GM23338 (cell line): ENCODE measurements at regions not wholly inside any gene's neighbourhood (a gene's known extent, or its start where the extent isn't known, plus 50 kb on each side); places are given as distances from the start of the nearest gene placed in this dataset.

Experiments
- CTCF ChIP-seq, 2 experiments: fragments of 200-600 bp in 1 of 2; sonication (generic) in 1 of 2; conservative IDR thresholded peaks; 2 replicates each; pipeline versions ENCODE4 v1.5.1 to v1.6.1; 2016 to 2017; ENCODE audit warnings: antibody characterized with exemption in 2 of 2, low read depth in 2 of 2, mild to moderate bottlenecking in 2 of 2, moderate library complexity in 1 of 2
- JUNB ChIP-seq: IDR thresholded peaks from one replicate; pipeline ENCODE4 v1.6.1; 2016; ENCODE audit warnings: antibody characterized with exemption; ENCODE audit not compliant: unreplicated experiment
- POLR2AphosphoS5 ChIP-seq: IDR thresholded peaks from 2 replicates; pipeline ENCODE4 v1.6.1; 2016; ENCODE audit warnings: antibody characterized with exemption, low read depth

DNA sequence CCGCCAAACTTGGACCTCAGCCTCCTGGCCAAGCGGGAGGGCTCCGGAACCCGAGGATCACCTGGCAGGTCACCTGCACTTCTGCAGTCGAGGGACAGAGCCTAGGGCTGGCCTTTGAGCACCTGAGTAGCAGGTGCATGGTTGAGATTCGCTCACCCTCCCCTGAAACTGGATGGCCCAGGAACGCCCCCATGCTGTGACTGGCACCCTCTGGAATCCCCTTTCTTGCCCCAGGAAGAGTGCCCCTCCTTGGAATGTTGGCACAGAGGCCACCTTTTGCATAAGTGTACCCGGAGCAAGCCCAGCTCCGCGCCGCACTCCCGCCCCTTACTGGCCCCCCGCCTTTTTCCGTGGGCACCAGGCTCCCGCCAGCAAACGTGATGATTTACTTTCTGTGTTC is 112.5 kb upstream of the IER5L start:
- TF ChIP-seq CTCF (conservative IDR thresholded peaks at IDR 0.05; ENCODE audit: low read depth in 2 of 2) (no peak), POLR2AphosphoS5 (no peak), JUNB (no peak)
